ACHN (cell line): ENCODE measurements at regions not wholly inside any gene's neighbourhood (a gene's known extent, or its start where the extent isn't known, plus 50 kb on each side); places are given as distances from the start of the nearest gene placed in this dataset.
"Not testable (repeated sequence)": the region's sequence is repeated elsewhere in the genome, so short reads cannot be mapped to it uniquely, and the experiment has no call there.

Source experiments
- DNase-seq: peaks from one replicate; pipeline ENCODE4 v3.0.0-alpha.2; 2015
- in situ Hi-C: cut with HindIII; loops from 2 replicates; pipeline ENCODE4 v1.10.0; 2017; ENCODE audit warnings: low sequenced_read_pairs, low pct_ligation_motif_present, low pct_unique_long_range_greater_than_20kb

DNA sequence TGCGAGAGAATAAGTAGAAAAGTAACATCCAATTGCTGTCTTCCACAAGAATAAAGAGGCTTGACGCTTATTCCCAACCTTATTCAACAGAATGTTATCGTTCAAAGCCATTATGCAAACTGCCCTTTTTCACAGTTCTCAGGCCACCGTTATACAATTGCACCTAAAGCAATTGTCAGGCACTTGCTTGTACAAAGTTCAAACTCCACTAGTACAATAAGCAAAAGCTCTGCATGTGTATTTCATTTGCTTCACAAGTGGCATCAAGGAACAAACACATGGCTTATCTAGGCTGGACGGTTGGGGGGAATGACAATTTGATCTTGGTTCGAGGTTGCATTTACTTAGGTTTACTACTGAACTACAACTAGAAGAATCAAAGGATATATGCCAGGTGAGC is 815.6 kb downstream of the EFNB2 start:
- in situ Hi-C loops = no loop called here
- DNase-seq = no peak

DNA sequence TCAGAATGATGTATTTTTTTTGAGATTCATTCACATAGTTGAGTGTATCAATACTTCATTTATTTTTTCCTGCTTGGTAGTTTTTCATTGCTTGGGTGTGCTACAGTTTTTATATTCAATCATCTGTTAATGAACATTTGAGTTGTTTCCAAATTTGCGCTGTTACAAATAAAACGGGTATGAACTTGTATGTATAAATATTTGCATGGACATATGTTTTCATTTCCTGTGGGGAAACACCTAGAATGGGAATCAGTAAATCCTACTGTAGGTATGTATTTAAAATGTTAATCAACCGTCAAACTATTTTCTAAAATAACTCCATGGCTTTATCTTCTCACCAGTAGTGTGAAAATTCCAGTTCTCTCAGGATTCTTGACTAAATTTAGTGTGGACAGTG is 826.3 kb downstream of the EFNB2 start:
- no peak for DNase-seq
- in situ Hi-C loops = no loop called here

DNA sequence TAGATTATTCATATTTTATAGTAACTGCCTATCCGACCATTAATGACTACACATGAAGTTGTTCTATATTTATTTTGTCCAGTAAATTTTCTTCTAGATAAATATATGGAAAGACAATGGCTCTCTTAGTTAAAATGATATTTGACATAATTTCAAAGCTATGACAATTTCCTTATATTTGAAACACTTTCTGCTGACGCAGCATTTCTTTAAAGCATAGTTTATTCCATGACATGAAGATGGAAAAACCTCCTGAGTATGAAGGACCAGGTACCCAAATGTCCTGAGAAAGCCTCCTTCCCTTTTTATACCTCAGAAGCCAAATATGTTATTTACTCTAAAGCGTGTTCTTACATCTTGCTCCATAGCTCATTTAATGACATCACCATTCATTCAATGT is 831.6 kb downstream of the EFNB2 start:
- in situ Hi-C loops = no loop called here

DNA sequence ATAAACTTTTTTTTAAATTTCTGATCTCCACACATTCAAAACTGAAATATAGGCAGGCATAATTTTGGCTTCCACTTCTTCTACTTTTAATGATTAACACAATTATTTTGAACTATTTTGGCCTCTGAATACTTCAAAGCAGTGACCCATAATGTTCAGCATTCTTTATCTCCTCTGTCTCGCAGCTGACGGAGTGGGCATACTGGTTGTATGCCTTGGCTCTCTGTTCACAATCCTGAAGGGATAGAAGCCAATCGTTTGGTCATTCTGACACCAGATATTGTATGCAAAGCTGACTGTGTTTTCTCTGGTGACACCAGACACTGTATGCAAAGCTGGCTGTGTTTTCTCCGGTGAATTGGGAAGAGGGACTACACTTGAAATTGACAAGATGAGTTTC is 833.0 kb downstream of the EFNB2 start:
- DNase-seq = peak; percentile 18
- in situ Hi-C loops = no loop called here

More for the DNA sequence above, 831.6 kb downstream of the EFNB2 start:
- DNase-seq = no peak

DNA sequence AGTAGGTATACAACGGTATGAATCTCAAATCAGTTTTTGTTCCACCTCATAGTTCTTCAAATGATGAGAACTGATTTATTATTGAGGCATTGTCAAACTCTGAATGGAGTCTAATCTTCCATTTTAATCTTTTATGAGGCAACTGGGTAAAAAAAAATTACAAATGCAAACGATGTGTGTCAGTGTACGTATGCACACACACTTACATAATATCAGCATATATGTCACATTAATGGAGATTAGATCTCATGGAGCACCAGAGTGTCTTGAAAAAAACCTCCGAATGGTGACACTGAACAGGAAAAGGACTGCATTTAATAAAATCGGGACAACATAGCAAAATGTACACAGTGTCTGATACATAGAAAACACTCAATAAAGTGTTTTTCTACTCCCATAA is 842.7 kb downstream of the EFNB2 start:
- in situ Hi-C loops = no loop called here
- no peak for DNase-seq

DNA sequence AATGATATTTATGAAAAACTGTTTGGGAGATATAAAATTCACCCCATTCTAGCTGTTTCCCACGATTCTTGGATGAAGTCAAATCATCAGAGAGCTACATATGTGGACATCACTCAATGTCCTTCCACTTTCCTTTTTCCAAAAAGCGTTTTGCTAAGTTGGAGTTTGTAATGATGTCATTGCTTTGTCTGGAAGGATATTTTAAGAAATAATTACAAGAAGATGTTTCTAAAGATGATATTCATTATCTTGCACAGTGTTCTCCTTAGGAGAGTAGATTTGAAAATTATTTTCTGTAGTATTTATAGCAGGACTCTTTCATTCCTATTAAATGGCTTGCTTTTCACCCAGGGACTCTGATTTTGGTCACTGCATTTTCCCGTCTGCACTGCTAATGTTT is 851.2 kb downstream of the EFNB2 start:
- in situ Hi-C loops = no loop called here
- DNase-seq = no peak

DNA sequence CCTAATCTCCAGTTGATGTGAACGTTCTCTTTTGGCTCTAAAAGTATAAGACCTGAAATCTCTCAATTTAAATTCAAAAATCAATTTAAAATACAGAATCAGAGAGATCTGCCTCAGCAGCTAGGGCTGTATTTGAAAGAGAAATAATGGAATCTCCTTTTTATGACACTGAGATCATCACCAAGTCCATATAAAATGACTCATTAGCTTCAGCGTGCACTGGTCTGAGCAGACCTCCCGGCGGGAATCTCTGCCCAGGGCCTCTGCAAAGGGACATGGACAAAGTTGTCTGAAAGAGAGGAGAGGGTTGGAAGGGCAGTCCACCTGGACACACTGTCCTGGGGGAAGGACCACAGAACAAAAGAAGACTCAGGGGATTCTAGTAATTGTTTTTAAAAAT is 855.6 kb downstream of the EFNB2 start:
- DNase-seq = no peak
- in situ Hi-C loops = no loop called here

DNA sequence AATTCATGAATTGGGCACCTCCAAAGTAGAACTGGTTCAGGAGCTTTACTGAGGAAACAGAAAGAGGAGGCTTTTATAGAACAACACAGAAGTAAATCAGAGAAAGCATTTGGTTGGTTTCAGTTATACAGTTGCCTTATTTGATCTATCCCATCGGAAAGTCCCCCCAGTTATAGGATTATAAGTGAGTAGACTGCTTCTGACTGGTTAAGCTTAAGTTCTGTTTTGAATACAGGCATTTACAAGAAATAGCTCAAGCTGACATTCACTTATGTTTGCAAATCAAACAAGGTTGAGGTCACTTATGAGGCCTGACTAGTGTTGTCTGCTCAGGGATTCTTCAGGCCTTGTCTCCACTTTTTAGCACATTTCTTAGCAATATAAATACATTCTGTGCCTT is 857.4 kb downstream of the EFNB2 start:
- in situ Hi-C loops = no loop called here
- DNase-seq = no peak

DNA sequence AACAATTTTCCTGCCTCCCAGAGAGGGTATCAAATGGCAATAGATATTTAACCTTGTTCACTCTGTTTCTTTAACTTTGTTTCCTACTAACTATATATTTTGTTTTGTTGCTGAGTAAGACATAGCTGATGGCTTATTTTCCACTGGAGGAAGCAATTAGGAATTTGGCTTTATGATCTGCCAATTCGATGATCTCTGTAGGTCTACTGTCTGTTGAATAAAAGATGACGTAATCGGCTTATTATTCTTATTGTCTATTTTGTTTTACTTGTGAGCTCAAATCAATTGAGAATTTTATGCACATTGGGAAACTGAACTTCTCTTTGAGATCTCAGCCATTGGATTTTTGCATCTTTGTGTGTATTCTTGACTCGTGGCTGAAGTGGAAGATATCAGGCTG is 862.6 kb downstream of the EFNB2 start:
- DNase-seq = no peak
- in situ Hi-C loops = no loop called here

DNA sequence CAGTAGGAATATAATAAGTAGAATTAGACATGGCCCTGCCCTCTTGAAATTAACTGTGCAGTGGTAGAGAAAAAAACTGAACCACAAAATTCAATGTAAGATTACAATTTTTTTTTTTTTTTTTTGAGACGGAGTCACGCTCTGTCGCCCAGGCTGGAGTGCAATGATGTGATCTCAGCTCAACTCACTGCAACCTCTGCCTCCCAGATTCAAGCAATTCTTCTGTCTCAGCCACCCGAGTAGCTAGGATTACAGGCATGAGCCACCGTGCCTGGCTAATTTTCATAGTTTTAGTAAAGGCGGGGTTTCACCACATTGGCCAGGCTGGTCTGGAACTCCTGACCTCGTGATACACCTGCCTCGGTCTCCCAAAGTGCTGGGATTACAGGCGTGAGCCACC is 864.3 kb downstream of the EFNB2 start:
- DNase-seq, in situ Hi-C loops: not testable (repeated sequence)

DNA sequence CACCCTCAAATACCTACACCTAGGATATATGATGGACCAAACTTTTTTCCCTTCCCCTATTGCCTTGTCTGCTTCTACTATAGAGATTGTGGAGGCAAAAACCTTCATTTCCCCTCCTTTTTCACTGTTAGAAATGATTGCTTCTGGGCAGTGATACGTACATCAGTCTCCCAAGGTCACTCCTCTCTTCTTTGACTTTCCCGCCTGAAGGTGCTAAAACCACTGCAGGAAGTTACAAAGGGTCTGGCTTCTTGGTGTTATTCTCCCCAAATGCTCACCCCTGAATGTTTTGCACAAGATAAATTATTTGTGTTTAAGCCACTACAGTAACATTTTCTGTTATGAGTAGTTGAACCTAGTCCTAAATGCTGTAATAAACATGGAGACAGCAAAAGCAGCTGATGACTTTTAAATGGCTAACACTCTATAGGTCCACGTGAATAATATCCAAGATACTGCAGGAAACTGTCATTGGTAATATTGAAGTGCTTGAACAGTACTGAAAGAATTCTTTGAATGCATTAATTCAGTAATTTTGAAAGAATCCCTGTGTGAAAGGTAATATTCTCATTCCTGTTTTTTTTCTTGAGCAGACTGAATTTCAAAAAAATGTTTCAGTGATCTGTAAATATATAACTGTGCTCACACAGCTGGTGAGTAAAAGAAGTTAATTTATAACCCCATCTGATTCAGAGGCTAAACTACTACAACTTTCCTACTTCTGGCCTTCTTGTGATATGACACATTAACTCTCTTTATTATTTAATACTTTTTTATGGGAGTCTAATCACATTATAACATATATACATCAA is 865.1 kb downstream of the EFNB2 start:
- DNase-seq = peak; percentile 82
- in situ Hi-C loops = no loop called here

DNA sequence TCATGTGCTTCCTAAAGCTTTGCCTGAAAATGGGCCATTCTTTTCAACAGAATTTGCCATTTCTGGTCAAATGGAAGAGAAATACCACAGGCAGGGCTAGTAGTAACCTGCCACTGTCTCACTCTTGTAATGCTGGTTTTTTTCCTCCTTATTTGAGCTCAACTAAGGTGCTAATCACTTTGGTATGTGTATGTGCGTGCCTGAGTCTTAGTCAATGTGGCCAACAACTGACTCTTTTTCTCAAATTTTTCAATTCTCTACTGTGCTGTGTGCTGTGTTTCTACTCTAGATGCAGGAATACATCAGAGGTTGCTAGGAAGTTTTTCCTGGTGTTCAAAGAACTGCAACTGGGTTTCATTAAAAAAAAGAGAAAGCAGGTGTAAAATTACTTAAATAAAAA is 870.2 kb downstream of the EFNB2 start:
- in situ Hi-C loops = no loop called here

DNA sequence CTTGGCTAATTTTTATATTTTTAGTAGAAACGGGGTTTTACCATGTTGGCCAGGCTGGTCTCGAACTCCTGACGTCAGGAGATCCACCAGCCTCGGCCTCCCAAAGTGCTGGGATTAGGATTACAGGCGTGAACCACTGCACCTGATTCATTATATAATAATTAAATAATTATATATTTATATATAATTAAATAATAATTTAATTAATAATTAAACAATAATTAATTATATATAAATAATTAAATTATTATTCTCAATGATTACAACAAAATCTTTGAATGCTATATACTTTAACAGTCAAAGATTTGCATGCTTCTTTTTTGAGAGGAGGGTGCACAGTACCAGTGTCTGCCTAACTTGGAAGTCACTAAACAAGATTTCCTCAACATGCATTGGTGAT is 872.3 kb downstream of the EFNB2 start:
- no peak for DNase-seq
- in situ Hi-C loops = no loop called here

More for the DNA sequence above, 870.2 kb downstream of the EFNB2 start:
- DNase-seq = peak; percentile 57

DNA sequence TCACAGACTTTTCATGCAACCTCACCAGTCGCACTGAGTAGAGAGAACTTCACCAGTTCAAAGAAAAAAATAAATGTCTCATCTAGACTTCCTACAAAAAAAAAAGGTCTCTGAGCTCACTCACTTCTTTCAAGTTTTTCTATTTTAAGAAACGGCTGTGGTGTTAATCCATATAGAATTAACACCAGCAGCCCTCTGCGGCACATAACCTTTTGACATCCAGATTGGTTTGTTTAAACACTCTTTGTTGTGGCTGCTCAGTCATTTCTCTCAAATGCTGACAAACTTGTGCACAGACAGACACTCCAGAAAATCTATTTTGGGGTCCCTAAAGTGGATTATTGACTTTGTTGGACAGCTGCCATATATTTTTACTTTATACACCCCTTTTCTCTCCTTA is 874.9 kb downstream of the EFNB2 start:
- in situ Hi-C loops = no loop called here
- DNase-seq = no peak

DNA sequence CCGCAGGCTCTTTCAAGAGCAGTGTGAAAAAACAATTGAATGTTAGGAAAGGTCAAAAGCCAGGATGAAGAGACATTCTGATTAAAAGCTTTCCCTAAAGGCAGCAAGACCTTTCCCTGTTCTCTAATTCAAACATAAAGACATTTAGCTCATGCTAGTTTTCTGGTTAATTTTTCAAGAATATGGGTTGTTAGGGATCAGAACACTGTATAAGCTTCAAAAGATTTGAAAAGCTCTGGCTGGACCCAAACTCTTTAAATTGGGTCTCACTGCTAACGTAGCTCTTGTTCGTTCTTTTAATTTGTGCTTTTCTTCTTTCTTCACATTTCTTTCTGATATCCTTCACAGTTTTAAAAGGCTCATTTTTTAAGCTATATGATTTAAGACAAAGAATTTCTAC is 877.0 kb downstream of the EFNB2 start:
- DNase-seq = no peak
- in situ Hi-C loops = no loop called here

DNA sequence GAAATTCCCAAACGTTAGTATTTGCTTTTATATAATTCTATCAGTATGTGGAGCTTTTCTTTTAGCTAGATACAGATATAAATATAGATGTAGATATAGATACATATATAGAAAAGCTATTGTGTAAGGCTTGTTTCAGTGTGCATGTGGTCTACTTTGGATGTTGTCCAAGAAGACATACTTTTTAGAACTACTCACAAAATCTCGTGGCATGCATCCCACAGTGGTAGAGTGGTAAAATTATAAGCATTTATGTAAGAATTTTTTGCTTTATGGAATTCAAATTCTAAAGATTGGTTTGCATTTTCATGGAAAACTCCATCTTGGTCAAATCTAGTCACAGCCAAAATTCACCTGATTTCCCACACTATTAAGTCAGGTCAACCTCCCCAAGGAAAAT is 880.4 kb downstream of the EFNB2 start:
- in situ Hi-C loops = no loop called here

DNA sequence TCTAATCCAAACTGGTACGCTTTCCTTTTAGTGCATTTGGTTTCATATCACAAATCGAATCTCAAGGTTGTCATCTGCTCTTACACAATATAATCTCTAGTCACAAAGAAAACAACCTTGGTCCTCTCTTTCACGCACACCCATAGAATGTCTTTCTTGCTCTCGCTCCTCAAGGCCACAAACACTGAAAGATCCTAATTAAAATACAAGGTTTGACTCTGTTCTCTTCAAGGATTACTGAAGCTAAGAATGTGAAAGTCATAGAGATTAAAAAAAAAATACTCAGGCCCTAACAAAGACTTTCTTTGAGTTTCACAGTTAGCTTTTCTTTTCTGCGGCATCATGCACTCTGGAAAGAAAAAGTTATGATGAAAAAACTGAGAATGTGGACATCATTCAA is 891.5 kb downstream of the EFNB2 start:
- DNase-seq = no peak
- in situ Hi-C loops = no loop called here

More for the DNA sequence above, 880.4 kb downstream of the EFNB2 start:
- DNase-seq = peak; percentile 15

DNA sequence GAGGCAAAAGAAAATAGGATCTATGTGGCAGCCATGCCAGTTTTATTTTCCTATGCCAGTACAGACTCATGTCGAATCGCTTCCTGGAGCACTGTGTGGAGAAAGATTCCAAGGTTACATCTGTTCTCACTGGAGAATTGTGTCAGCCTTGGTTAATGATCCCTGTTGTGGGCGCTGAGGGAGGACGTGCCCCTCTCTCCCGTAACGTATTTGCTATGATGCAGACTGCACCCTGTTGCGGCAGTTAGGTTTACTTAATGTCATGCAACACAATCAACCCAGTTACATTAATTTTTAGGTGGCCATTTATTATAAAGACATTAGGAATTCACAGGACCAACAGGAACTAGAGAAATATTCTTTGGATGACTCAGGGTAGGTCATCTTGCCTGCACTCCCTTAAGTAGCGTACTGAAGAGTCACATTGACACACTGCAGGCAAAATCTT is 892.9 kb downstream of the EFNB2 start:
- peak; percentile 84 for DNase-seq
- in situ Hi-C loops = no loop called here

DNA sequence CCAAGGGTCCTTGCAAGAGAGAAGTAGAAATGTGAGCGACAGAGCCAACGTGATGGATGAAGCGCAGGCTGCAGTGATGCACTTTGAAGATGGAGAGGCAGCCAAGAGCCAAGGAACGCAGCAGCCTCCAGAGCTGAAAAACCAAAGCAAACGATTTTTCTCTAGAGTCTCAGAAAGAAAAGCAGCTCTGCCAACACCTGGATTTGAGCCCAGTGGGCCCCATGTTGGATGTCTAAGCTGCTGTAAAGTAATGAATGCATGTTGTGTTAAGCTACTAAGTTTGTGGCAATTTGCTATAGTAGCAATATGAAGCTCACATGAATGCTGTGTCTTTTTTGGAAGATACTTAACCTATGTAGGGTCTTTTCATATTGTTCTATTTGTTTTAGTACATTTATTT is 894.3 kb downstream of the EFNB2 start:
- no peak for DNase-seq
- in situ Hi-C loops = no loop called here

DNA sequence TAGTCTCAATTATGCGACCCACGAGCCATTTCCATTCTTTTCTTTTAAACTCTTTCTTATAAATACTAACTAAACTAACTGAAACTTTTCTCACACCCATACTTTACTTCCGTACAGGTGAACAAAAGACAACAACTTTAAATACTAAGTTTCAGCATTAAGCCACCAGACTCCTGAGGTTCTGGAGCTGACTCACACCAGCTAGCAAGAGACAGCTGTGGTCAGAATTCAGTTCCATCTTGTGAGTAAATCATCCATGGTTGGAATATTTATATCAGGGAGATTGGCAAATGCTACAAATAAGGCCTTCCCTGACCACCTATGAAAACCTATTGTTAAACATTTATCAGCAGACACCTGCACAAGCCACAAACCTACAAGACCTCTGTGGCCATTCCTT is 897.0 kb downstream of the EFNB2 start:
- in situ Hi-C loops = no loop called here

DNA sequence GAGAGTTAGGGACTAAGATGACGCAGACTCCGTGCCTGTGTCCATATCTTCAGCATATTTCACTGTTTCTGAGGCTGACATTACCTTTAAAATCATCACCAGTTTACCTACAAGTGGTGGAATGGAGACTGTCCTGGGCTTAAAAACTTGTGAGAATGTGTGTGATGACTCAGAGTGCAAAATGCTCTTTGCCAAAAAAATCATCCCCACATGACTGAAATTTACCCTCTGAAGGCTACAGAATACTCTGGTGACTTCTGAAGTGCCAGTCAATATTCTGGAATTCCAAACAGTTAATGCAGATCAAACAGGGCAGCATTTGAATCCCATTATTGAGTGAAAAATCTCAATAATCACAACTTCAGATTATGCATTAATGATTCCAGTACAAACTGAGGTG is 901.4 kb downstream of the EFNB2 start:
- in situ Hi-C loops = no loop called here
- DNase-seq = no peak

More for the DNA sequence above, 897.0 kb downstream of the EFNB2 start:
- no peak for DNase-seq
